ENCODE measurements at regions not wholly inside any gene's neighbourhood (a gene's known extent, or its start where the extent isn't known, plus 50 kb on each side); places are given as distances from the start of the nearest gene placed in this dataset.

GRCh38 chr16:11447272-11447671 lies 102.0 kb downstream of the RMI2 start:
- Histone ChIP-seq H3K4me3 (ENCODE audit: low read depth, low read length) (no peak overlapping the region), H3K27me3 (ENCODE audit: insufficient read depth, low read length) (peaks cover 6% of the 10 kb centered on the region; the same call in 1 of the 2 replicates), H3K27ac (ENCODE audit: low read depth, low read length) (no peak overlapping the region)

GRCh38 chr16:11447836-11448235 lies 102.6 kb downstream of the RMI2 start:
- Histone ChIP-seq H3K36me3 (ENCODE audit: insufficient read depth, low read length) (no peaks in the 10 kb centered on the region), H3K79me2 (ENCODE audit: control insufficient read depth, insufficient read depth, low read length, unreplicated experiment) (no peaks in the 10 kb centered on the region), H3K4me1 (ENCODE audit: control insufficient read depth, insufficient read depth, low read length, unreplicated experiment) (no peaks in the 10 kb centered on the region), H2AFZ (ENCODE audit: low read length, unreplicated experiment) (no peak overlapping the region), H3K27ac (ENCODE audit: low read depth, low read length) (no peak overlapping the region), H3K4me3 (ENCODE audit: low read depth, low read length) (no peak overlapping the region), H3K27me3 (ENCODE audit: insufficient read depth, low read length) (peaks cover 6% of the 10 kb centered on the region; the same call in 1 of the 2 replicates)

More at GRCh38 chr16:11447272-11447671, 102.0 kb downstream of the RMI2 start:
- Histone ChIP-seq H2AFZ (ENCODE audit: low read length, unreplicated experiment) (no peak overlapping the region), H3K79me2 (ENCODE audit: control insufficient read depth, insufficient read depth, low read length, unreplicated experiment) (no peaks in the 10 kb centered on the region), H3K4me1 (ENCODE audit: control insufficient read depth, insufficient read depth, low read length, unreplicated experiment) (no peaks in the 10 kb centered on the region), H3K36me3 (ENCODE audit: insufficient read depth, low read length) (no peaks in the 10 kb centered on the region)

GRCh38 chr16:11448796-11449416 lies 103.6 kb downstream of the RMI2 start:
- H3K27me3 ChIP-seq (ENCODE audit: insufficient read depth, low read length), result peaks cover 7% of the 10 kb centered on the region; the same call in 1 of the 2 replicates
- H3K36me3 ChIP-seq (ENCODE audit: insufficient read depth, low read length), result no peaks in the 10 kb centered on the region
- no peak overlapping the region for H2AFZ ChIP-seq (ENCODE audit: low read length, unreplicated experiment)
- H3K79me2 ChIP-seq (ENCODE audit: control insufficient read depth, insufficient read depth, low read length, unreplicated experiment), result no peaks in the 10 kb centered on the region
- H3K27ac ChIP-seq (ENCODE audit: low read depth, low read length), result no peak overlapping the region
- no peaks in the 10 kb centered on the region for H3K4me1 ChIP-seq (ENCODE audit: control insufficient read depth, insufficient read depth, low read length, unreplicated experiment)
- H3K4me3 ChIP-seq (ENCODE audit: low read depth, low read length), result no peak overlapping the region

- Histone ChIP-seq H3K36me3 (ENCODE audit: insufficient read depth, low read length) (no peaks in the 10 kb centered on the region), H3K4me3 (ENCODE audit: low read depth, low read length) (no peak overlapping the region), H3K27me3 (ENCODE audit: insufficient read depth, low read length) (peaks cover 15% of the 10 kb centered on the region; the same call in 1 of the 2 replicates), H3K79me2 (ENCODE audit: control insufficient read depth, insufficient read depth, low read length, unreplicated experiment) (no peaks in the 10 kb centered on the region), H3K27ac (ENCODE audit: low read depth, low read length) (no peak overlapping the region), H2AFZ (ENCODE audit: low read length, unreplicated experiment) (no peak overlapping the region), H3K4me1 (ENCODE audit: control insufficient read depth, insufficient read depth, low read length, unreplicated experiment) (no peaks in the 10 kb centered on the region)
Observed at GRCh38 chr16:11449716-11450115, 104.5 kb downstream of the RMI2 start.

GRCh38 chr16:11450136-11450535 lies 104.9 kb downstream of the RMI2 start:
- H3K27ac ChIP-seq (ENCODE audit: low read depth, low read length), result no peak overlapping the region
- no peaks in the 10 kb centered on the region for H3K36me3 ChIP-seq (ENCODE audit: insufficient read depth, low read length)
- H3K4me3 ChIP-seq (ENCODE audit: low read depth, low read length), result no peak overlapping the region
- H3K4me1 ChIP-seq (ENCODE audit: control insufficient read depth, insufficient read depth, low read length, unreplicated experiment), result no peaks in the 10 kb centered on the region
- H3K27me3 ChIP-seq (ENCODE audit: insufficient read depth, low read length), result peaks cover 16% of the 10 kb centered on the region; the same call in 1 of the 2 replicates
- no peak overlapping the region for H2AFZ ChIP-seq (ENCODE audit: low read length, unreplicated experiment)
- H3K79me2 ChIP-seq (ENCODE audit: control insufficient read depth, insufficient read depth, low read length, unreplicated experiment), result no peaks in the 10 kb centered on the region

- H3K4me1 ChIP-seq (ENCODE audit: control insufficient read depth, insufficient read depth, low read length, unreplicated experiment), result no peaks in the 10 kb centered on the region
- H3K27me3 ChIP-seq (ENCODE audit: insufficient read depth, low read length), result peaks cover 16% of the 10 kb centered on the region; the same call in 1 of the 2 replicates
- H3K79me2 ChIP-seq (ENCODE audit: control insufficient read depth, insufficient read depth, low read length, unreplicated experiment), result no peaks in the 10 kb centered on the region
- H3K4me3 ChIP-seq (ENCODE audit: low read depth, low read length), result no peak overlapping the region
- H3K27ac ChIP-seq (ENCODE audit: low read depth, low read length), result no peak overlapping the region
- H3K36me3 ChIP-seq (ENCODE audit: insufficient read depth, low read length), result no peaks in the 10 kb centered on the region
- no peak overlapping the region for H2AFZ ChIP-seq (ENCODE audit: low read length, unreplicated experiment)
Observed at GRCh38 chr16:11452298-11452697, 107.0 kb downstream of the RMI2 start.

- Histone ChIP-seq H3K36me3 (ENCODE audit: insufficient read depth, low read length) (no peaks in the 10 kb centered on the region), H3K27me3 (ENCODE audit: insufficient read depth, low read length) (peaks cover 16% of the 10 kb centered on the region; the same call in 1 of the 2 replicates), H3K4me1 (ENCODE audit: control insufficient read depth, insufficient read depth, low read length, unreplicated experiment) (no peaks in the 10 kb centered on the region), H3K4me3 (ENCODE audit: low read depth, low read length) (no peak overlapping the region), H3K27ac (ENCODE audit: low read depth, low read length) (no peak overlapping the region), H2AFZ (ENCODE audit: low read length, unreplicated experiment) (no peak overlapping the region), H3K79me2 (ENCODE audit: control insufficient read depth, insufficient read depth, low read length, unreplicated experiment) (no peaks in the 10 kb centered on the region)
Observed at GRCh38 chr16:11452746-11453389, 107.6 kb downstream of the RMI2 start.

GRCh38 chr16:11456741-11457140 lies 111.5 kb downstream of the RMI2 start:
- H3K4me1 ChIP-seq (ENCODE audit: control insufficient read depth, insufficient read depth, low read length, unreplicated experiment), result no peaks in the 10 kb centered on the region
- no peak overlapping the region for H3K4me3 ChIP-seq (ENCODE audit: low read depth, low read length)
- no peak overlapping the region for H2AFZ ChIP-seq (ENCODE audit: low read length, unreplicated experiment)
- no peak overlapping the region for H3K27ac ChIP-seq (ENCODE audit: low read depth, low read length)
- H3K27me3 ChIP-seq (ENCODE audit: insufficient read depth, low read length), result peaks cover 10% of the 10 kb centered on the region; the same call in 1 of the 2 replicates
- H3K36me3 ChIP-seq (ENCODE audit: insufficient read depth, low read length), result no peaks in the 10 kb centered on the region
- H3K79me2 ChIP-seq (ENCODE audit: control insufficient read depth, insufficient read depth, low read length, unreplicated experiment), result no peaks in the 10 kb centered on the region

- Histone ChIP-seq H3K36me3 (ENCODE audit: insufficient read depth, low read length) (no peaks in the 10 kb centered on the region), H3K79me2 (ENCODE audit: control insufficient read depth, insufficient read depth, low read length, unreplicated experiment) (no peaks in the 10 kb centered on the region), H3K27me3 (ENCODE audit: insufficient read depth, low read length) (peaks cover 8% of the 10 kb centered on the region; the same call in 1 of the 2 replicates), H3K4me1 (ENCODE audit: control insufficient read depth, insufficient read depth, low read length, unreplicated experiment) (no peaks in the 10 kb centered on the region), H3K4me3 (ENCODE audit: low read depth, low read length) (no peak overlapping the region), H3K27ac (ENCODE audit: low read depth, low read length) (no peak overlapping the region), H2AFZ (ENCODE audit: low read length, unreplicated experiment) (no peak overlapping the region)
Observed at GRCh38 chr16:11459722-11460121, 114.5 kb downstream of the RMI2 start.

GRCh38 chr16:11460820-11461594 lies 115.7 kb downstream of the RMI2 start:
- peaks cover 12% of the 10 kb centered on the region; the same call in 1 of the 2 replicates for H3K27me3 ChIP-seq (ENCODE audit: insufficient read depth, low read length)
- H3K4me1 ChIP-seq (ENCODE audit: control insufficient read depth, insufficient read depth, low read length, unreplicated experiment), result no peaks in the 10 kb centered on the region
- no peak overlapping the region for H2AFZ ChIP-seq (ENCODE audit: low read length, unreplicated experiment)
- H3K4me3 ChIP-seq (ENCODE audit: low read depth, low read length), result no peak overlapping the region
- no peak overlapping the region for H3K27ac ChIP-seq (ENCODE audit: low read depth, low read length)
- H3K79me2 ChIP-seq (ENCODE audit: control insufficient read depth, insufficient read depth, low read length, unreplicated experiment), result no peaks in the 10 kb centered on the region
- H3K36me3 ChIP-seq (ENCODE audit: insufficient read depth, low read length), result no peaks in the 10 kb centered on the region

All from ACC112 (cell line).